Heart right ventricle (tissue), 16 donors: ENCODE measurements at regions not wholly inside any gene's neighbourhood (a gene's known extent, or its start where the extent isn't known, plus 50 kb on each side); places are given as distances from the start of the nearest gene placed in this dataset.

Source experiments
- ATAC-seq, 8 donors: fragments of 200-7000 bp; cut with Tn5 transposase; one replicate each; pipeline ENCODE4 v1.9.1; 2020; ENCODE audit warnings: mild to moderate bottlenecking in 8 of 8, moderate library complexity in 8 of 8, moderate number of reproducible peaks in 1 of 8
- DNase-seq, 2 donors: peaks; one replicate each; pipeline ENCODE4 v3.0.0-alpha.2; 2020
- H3K27ac ChIP-seq, 10 donors: fragments of 200-600 bp; sonication (generic) in 2 of 10; one replicate each; pipeline versions ENCODE4 v1.5.0 to v1.8.0; 2020 to 2022; ENCODE audit warnings: mild to moderate bottlenecking in 3 of 10
- H3K27me3 ChIP-seq, 7 donors: fragments of 200-600 bp; one replicate each; pipeline ENCODE4 v1.8.0; 2021 to 2022; ENCODE audit warnings: mild to moderate bottlenecking in 2 of 7
- H3K36me3 ChIP-seq, 9 donors: fragments of 200-600 bp; sonication (generic) in 1 of 9; one replicate each; pipeline versions ENCODE4 v1.5.0 to v1.8.0; 2020 to 2022; ENCODE audit warnings: mild to moderate bottlenecking in 2 of 9
- H3K4me1 ChIP-seq, 9 donors: fragments of 200-600 bp; sonication (generic) in 1 of 9; one replicate each; pipeline versions ENCODE4 v1.5.0 to v1.8.0; 2020 to 2022; ENCODE audit warnings: mild to moderate bottlenecking in 4 of 9
- H3K4me3 ChIP-seq, 10 donors: fragments of 200-600 bp; sonication (generic) in 2 of 10; one replicate each; pipeline versions ENCODE4 v1.5.0 to v1.8.0; 2020 to 2022; ENCODE audit warnings: mild to moderate bottlenecking in 7 of 10, moderate library complexity in 2 of 10
- H3K9me3 ChIP-seq, 11 donors: fragments of 200-600 bp in 10 of 11; sonication (generic) in 2 of 11; one replicate each; pipeline versions ENCODE4 v1.5.0 to v1.8.0; 2013 to 2022; ENCODE audit warnings: mild to moderate bottlenecking in 2 of 11, control low read depth in 1 of 11, moderate library complexity in 1 of 11
- WGBS, 2 donors: extraction: QIAGEN DNeasy Blood & Tissue Kit; methylation state at CpG; one replicate each; pipeline ENCODE4 v1.1.7; 2013; ENCODE audit warnings: inconsistent platforms in 1 of 2; 5-methylcytosine and 5-hydroxymethylcytosine counted together
- intact Hi-C, 10 donors: fragments of 100-400 bp; cut with DNase I; formaldehyde crosslinking; loops; one replicate each; pipeline versions ENCODE4 v1.11.1 to v1.14.2; 2022
- TF ChIP-seq, protein P1 (sequence below), 9 donors: fragments of 200-600 bp; sonication (generic) in 2 of 9; IDR thresholded peaks; one replicate each; pipeline versions ENCODE4 v1.5.0 to v1.8.0; 2021 to 2022; ENCODE audit warnings: antibody characterized with exemption in 9 of 9, mild to moderate bottlenecking in 5 of 9, moderate library complexity in 1 of 9
- donor health status: Arrhythmogenic right ventricular cardiomyopathy.
- donor health status: ischemic (EF 13 %, LVEDD 7.1; RV severe dilation, severe dysfunction).
- donor health status: healthy with polysubstance abuse.
- donor health status: DM: no; HTN: yes; CAD: no.
- donor health status: DM: no; HTN: no; CAD: no.
- donor health status: ischemic (EF 25% LVEDD 6.9; RV normal size, moderate dysfunction).
- donor health status: ischemic (EF 25% LVEDD 5.7; RV mildly dilated, moderate dysfunction).
- donor health status: healthy.
- donor health status: DM: yes; HTN: yes; CAD: no.
- donor health status: Ischemic cardiomyopathy.
- donor health status: ischemic (EF 35%, LVEDD 5.7; RV mildly dilated, moderate dysfunction).
- donor health status: nonischemic (EF 11% LVEDD 7.7; RV severe dilation, severe dysfunction).
- donor health status: DM: yes; HTN: yes; CAD: no.
- donor health status: PGD.
- donor health status: ischemic (EF 29% LVEDD 5.4; RV normal size, mild dysfunction).
- donor health status: nonischemic (EF 23%, LVEDD 6.1; RV moderate dilation, normal function).

DNA sequence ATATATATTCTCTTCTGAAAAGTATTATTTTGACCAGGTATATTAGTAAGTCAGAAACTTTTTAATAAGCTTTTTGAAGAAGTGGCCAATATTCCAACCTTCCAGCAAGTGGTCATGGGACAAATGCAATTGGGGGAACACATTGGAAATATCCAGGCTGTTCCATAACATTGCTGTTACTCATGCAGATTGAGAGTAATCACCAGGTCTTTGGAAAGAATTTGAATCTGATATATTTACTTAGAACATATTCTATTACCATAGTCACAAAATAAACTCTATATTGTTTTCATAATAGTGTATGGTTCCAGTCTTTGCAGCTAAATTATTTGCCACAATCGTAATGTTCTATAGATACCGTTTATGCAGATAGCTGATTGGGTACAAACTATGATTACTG lies 102.8 kb downstream of the TAF11L14 start:
- H3K4me1 ChIP-seq: no peaks in the 10 kb centered on the region
- TF ChIP-seq, protein P1, sequence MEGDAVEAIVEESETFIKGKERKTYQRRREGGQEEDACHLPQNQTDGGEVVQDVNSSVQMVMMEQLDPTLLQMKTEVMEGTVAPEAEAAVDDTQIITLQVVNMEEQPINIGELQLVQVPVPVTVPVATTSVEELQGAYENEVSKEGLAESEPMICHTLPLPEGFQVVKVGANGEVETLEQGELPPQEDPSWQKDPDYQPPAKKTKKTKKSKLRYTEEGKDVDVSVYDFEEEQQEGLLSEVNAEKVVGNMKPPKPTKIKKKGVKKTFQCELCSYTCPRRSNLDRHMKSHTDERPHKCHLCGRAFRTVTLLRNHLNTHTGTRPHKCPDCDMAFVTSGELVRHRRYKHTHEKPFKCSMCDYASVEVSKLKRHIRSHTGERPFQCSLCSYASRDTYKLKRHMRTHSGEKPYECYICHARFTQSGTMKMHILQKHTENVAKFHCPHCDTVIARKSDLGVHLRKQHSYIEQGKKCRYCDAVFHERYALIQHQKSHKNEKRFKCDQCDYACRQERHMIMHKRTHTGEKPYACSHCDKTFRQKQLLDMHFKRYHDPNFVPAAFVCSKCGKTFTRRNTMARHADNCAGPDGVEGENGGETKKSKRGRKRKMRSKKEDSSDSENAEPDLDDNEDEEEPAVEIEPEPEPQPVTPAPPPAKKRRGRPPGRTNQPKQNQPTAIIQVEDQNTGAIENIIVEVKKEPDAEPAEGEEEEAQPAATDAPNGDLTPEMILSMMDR (IDR thresholded peaks at IDR 0.05): no peak
- DNase-seq: no peak
- no peak for ATAC-seq
- no peaks in the 10 kb centered on the region for H3K36me3 ChIP-seq
- H3K4me3 ChIP-seq: no peak overlapping the region
- intact Hi-C loops: no loop called here
- WGBS, 2 donors: 85 to 96% methylated on average over 2 of the region's 2 CpGs
- H3K27me3 ChIP-seq: no peaks in the 10 kb centered on the region
- no peaks in the 10 kb centered on the region for H3K9me3 ChIP-seq
- H3K27ac ChIP-seq: no peak overlapping the region

- intact Hi-C loops: no loop called here
- Histone ChIP-seq H3K27me3 (no peaks in the 10 kb centered on the region), H3K36me3 (no peaks in the 10 kb centered on the region), H3K4me3 (no peak overlapping the region), H3K27ac (no peak overlapping the region), H3K9me3 (no peaks in the 10 kb centered on the region), H3K4me1 (no peaks in the 10 kb centered on the region)
- DNase-seq (no peak), ATAC-seq (no peak)
- WGBS, 2 donors: 74 to 75% methylated on average over 2 of the region's 2 CpGs
- TF ChIP-seq, protein P1 (IDR thresholded peaks at IDR 0.05): no peak
These were observed 104.2 kb downstream of the TAF11L14 start for GRCh38 chr5:17738446-17738845.

- WGBS, 2 donors: 60% methylated on average over 8 of the region's 8 CpGs
- intact Hi-C loops: no loop called here
- Histone ChIP-seq H3K27ac (no peak overlapping the region), H3K4me1 (no peaks in the 10 kb centered on the region), H3K4me3 (no peak overlapping the region), H3K36me3 (no peaks in the 10 kb centered on the region), H3K9me3 (no peaks in the 10 kb centered on the region), H3K27me3 (no peaks in the 10 kb centered on the region)
- ATAC-seq: no peak
- TF ChIP-seq, protein P1 (IDR thresholded peaks at IDR 0.05): no peak
- no peak for DNase-seq
These were observed 109.5 kb downstream of the TAF11L14 start for GRCh38 chr5:17743580-17744435.

DNA sequence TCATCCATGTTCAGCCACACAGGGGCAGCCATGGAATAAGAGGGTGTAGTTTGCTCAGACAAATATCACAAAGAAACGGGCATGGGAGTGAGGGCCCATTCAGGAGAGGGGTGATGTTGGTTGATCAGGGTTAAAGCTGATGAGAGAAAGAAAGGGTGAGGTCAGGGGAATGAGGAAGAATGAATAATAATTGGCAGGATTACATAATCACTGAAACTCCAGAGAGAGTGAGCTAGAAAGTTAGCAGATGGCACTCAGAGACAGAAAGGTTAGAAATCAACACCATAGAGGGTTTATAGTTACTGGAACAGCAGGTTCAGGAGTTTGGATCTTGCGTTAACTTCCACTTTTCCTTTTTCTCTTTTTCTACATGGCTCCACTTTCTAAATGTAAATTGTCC lies 113.9 kb downstream of the TAF11L14 start:
- Histone ChIP-seq H3K9me3 (no peaks in the 10 kb centered on the region), H3K36me3 (no peaks in the 10 kb centered on the region), H3K4me1 (no peaks in the 10 kb centered on the region), H3K27ac (no peak overlapping the region), H3K27me3 (no peaks in the 10 kb centered on the region), H3K4me3 (no peak overlapping the region)
- DNase-seq (no peak), ATAC-seq (no peak)
- 71 to 73% methylated on average over 2 of the region's 2 CpGs for WGBS, 2 donors
- intact Hi-C loops: no loop called here
- TF ChIP-seq, protein P1 (IDR thresholded peaks at IDR 0.05): no peak
